GM19467 (cell line): ENCODE measurements at regions not wholly inside any gene's neighbourhood (a gene's known extent, or its start where the extent isn't known, plus 50 kb on each side); places are given as distances from the start of the nearest gene placed in this dataset.

Experiments used
- ATAC-seq: cut with Tn5 transposase; IDR thresholded peaks from one replicate; pipeline ENCODE4 v1.9.1; 2021; ENCODE audit warnings: mild to moderate bottlenecking, moderate library complexity; ENCODE audit not compliant: unreplicated experiment

DNA sequence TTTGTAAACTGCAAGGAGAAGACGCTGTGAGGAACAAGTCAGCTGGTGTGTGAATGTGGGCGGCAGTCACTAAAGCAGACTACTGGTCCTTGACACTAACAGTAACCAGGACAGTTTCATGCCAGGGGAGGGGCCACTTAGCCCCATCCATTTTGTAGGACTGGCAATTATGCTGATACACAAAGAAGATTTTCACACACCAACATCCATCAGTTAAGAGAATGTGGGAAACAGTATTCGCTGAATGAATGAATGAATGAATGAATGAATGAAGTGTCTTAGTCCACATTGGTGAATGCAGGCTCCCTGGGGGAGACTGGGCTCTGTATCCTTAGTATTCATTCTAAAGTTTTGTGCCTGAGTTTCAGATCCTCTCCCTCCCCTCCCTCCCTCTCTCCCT lies 590.4 kb downstream of the BRD1 start:
- ATAC-seq: no peak

DNA sequence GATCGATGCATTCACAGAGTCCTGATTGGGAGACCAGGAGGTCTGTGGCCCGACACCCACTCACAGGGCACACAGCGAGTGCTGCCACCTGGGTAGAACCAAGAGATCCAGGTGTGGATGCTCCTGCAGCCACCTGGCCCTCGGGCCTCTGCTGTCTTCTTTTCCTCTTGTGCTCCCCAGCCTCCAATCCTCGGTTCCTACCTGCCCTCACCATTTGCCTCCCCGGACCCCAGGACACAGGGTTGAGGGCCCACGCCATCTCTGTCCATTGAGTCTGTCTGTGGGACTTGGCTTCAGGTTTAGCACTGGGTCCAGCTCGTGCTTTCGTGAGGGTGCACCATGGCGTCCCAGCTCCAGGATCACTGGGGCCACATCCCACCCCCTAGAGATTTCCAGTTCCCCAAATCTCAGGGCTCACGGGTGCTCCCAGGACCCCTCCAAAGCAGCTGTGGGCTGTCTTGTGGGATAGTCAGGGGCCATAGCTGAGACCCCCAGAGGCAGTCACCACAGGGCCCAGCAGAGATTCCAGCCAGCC lies 591.1 kb downstream of the BRD1 start:
- ATAC-seq: no peak

- ATAC-seq: no peak
Observed at GRCh38 chr22:49235463-49236300, 592.0 kb downstream of the BRD1 start.

DNA sequence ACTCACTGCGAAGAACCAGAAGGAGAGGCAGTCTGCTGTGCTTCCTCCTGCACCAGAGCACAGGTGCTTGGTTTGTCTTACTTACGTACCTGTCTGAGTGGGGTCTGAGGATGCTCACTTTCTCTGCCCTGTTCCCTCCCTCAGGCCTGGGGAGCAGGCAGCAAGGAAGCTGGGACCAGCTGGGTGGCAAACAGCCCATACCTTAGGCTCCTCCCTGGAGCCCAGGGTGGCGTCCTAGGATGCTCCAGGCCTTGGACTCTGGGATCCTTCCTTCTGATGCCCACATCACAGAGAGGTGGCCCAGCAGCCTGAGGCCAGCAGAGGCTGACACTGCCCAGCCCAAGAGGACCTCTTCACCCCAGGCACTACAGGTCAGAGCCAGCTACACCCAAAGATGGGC lies 593.2 kb downstream of the BRD1 start:
- ATAC-seq: no peak

GRCh38 chr22:49233507-49234100 lies 594.1 kb downstream of the BRD1 start:
- ATAC-seq: no peak

GRCh38 chr22:49232319-49233067 lies 595.2 kb downstream of the BRD1 start:
- ATAC-seq: no peak

GRCh38 chr22:49230194-49230577 lies 597.5 kb downstream of the BRD1 start:
- ATAC-seq: no peak

DNA sequence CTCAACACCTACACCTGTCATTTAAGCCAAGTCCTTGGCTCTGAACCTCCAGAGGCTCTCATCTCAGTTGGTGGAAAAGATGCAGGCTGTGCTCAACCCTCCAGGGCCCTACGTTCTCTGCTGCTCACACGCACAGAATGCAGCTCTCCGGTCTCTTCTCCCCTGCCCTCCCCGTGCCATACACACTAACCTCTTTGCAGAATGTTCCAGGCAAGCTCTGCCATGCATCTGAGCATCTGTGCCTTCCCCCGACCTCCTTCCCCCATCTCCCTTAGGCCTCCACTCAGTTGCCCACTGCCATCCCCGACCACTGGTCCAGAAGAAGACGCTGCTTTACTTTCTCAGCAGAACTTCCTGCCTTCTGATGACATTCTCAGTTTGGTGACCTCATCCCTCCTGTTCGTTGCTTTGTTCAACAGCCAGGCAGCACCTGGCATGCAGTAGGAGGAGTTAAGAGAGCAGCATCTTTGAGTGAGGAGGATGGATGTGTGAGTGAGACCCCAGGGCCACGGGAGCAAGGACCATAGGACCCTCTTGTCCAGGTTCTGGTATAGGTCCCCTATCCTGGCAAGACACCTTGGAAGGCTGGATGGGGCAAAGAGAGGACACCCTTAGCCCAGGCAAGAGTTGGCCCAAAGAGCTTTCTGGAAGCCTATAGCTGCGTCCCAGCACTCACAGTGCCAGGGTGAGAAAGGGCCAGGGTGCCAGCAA lies 598.0 kb downstream of the BRD1 start:
- ATAC-seq: no peak

- no peak for ATAC-seq
Observed at GRCh38 chr22:49228431-49229037, 599.1 kb downstream of the BRD1 start.

DNA sequence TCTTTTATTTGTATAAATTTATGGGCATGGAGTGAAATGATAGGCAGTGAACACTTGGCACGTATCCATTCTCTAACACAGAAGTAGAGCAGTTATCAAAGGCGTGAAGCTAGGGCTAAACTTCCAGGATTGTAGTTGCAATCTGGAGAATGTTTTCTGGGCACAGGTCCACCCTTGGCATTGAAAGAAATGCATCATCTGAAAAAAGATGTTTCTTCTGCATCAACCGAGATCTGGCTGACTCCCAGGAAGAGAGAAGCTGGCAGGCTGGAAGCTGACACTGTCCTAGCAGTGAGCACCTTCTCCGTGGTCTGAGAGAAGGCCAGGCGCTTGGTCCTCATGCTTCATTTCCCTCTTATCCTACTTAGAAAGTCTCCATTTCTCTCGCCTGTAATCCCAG lies 600.0 kb downstream of the BRD1 start:
- ATAC-seq: no peak

GRCh38 chr22:49226096-49226495 lies 601.6 kb downstream of the BRD1 start:
- no peak for ATAC-seq

GRCh38 chr22:49224243-49224642 lies 603.4 kb downstream of the BRD1 start:
- ATAC-seq: no peak

DNA sequence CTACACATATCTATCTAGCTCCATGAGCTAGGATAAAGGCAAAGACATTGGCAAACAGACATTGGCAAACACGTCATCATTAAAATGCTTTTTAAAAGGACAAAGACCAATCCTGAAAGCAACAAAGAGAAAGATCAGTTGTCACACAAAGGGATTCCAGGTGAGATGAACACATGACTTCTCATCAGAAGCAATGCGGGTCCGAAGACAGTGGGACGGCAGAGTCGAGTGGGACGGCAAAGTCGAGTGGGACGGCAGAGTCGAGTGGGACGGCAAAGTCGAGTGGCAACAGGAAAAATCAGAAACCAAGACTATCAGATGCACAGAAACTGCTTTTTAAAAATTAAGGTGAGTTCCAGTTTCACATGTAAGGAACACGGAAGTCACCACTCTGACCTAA lies 609.5 kb downstream of the BRD1 start:
- ATAC-seq: no peak

- ATAC-seq: no peak
Observed at GRCh38 chr22:49216579-49216978, 611.1 kb downstream of the BRD1 start.

DNA sequence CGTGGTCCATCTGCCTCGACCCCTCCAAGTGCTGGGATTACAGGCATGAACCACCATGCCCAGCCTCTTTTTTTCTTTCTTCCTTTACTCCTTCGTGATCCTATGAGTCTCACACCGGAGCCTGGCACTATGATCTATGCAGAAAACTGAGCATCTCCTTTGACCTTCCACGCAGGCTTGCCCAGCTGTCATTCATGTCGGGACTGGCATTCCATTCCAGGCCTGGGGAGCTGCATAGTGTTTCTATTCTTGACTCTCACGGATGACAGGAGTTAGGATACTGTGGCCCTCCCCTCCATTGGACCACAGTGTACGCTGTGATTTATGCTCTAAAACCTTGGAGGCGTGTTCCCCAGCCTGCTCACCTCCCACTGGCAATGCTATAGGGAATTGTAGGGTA lies 611.8 kb downstream of the BRD1 start:
- no peak for ATAC-seq

GRCh38 chr22:49214976-49215375 lies 612.7 kb downstream of the BRD1 start:
- no peak for ATAC-seq

DNA sequence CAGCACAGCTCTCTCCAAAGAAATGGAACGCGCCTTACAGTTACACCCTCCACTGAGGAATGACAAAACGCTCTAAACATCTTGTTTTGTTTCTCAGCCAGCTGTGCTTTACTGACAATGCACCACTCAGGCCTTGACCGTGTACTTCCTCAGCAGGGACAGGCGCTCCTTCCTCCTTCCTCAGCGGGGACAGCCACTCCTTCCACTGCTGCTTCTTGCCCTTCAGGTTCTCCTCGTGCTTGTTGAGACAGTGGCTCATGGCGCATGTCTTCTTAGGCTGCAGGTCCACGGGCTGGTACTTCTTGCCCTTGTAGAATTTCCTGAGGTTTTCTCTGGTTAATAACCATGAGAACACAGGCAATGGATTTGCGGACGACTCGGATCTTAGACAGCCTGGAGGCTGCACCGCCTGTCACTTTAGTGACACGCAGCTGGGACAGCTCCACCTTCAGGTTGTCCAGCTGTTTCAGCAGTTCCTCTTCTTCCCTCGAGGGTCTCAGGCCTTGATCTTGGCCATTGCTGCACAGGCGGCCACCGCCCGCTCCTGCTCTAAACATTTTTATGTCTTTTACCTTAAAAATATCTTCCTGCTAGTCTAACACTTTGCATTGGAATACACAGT lies 613.8 kb downstream of the BRD1 start:
- no peak for ATAC-seq

- no peak for ATAC-seq
Observed at GRCh38 chr22:49212466-49212865, 615.2 kb downstream of the BRD1 start.

DNA sequence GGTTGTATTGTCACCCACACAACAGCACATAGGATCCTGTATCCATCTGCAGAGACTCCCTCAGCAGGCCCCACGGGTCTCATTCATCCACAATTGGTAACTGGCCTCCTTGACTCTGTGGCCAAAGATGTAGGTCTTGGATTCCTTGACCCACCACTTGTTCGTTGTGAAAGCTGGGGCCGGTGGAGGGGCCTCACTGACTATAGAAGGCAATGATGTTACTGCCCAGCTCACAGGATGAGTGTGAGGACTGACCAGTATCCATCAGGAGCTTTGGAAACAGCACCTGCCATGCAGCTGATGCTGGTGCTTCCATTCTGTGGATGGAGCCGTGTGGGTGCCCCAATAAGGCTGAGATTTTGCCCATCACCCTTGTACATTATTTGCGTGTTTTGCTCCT lies 615.7 kb downstream of the BRD1 start:
- ATAC-seq: no peak

- ATAC-seq: no peak
Observed at GRCh38 chr22:49211176-49211575, 616.5 kb downstream of the BRD1 start.
